ENCODE measurements at regions not wholly inside any gene's neighbourhood (a gene's known extent, or its start where the extent isn't known, plus 50 kb on each side); places are given as distances from the start of the nearest gene placed in this dataset.

DNA sequence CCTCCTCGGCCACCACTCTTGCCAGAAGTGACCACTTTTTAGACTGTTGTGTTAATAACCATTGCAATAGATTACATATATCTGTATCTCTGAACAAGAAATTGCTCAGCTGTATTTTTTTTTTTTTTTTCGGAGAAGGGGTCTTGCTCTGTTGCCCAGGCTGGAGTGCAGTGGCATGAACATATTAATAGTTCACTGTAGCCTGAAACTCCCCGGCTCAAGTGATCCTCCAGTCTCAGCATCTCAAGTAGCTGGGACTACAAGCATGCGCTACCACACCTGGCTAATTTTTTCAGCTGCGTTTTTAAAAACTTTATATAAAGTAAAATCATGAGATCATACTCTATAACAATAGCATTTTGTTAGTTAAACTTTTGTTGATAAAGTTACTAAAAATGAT is 609.0 kb downstream of the ZNF385D start:
- DNase-seq (ENCODE audit: low spot score) = no peak

- DNase-seq (ENCODE audit: low spot score) = no peak
Observed at GRCh38 chr3:21140785-21141184, 610.2 kb downstream of the ZNF385D start.

DNA sequence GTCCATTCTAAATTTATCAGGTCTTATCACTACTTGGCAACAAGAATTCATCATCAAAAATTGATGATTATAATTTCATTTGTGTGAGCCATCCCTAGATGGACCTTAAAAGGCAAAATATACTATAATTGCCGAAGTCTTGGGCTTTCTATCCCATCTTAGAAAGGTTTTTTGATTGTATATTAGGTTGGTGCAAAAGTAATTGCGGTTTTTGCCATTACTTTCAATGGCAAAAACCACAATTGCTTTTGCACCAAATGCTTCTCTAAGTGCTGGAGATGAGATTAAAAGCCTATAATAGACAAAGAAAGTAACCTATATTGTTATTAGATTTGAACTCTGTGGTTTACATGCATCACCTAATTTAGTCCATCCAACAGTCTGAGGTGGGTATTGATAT is 612.9 kb downstream of the ZNF385D start:
- DNase-seq (ENCODE audit: low spot score) = no peak

DNA sequence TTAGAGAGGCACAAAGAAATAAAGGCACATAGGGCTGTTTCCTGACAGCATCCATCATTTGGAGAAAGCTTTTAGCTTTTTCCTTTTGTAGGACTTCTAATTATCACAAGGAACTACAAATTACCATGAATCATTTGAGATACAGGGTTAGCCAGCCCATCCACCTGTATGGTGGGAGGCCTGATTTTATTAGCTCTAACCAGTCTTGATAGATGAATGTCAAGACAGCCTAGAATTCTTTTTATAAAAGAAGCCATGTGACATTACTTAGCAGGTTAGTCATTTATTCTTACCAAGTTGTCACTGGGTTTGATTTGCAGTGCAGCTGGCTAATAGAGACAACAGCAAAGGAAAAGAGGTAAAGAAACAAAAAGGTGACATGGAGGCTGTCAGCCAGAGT is 618.1 kb downstream of the ZNF385D start:
- DNase-seq (ENCODE audit: low spot score) = no peak

DNA sequence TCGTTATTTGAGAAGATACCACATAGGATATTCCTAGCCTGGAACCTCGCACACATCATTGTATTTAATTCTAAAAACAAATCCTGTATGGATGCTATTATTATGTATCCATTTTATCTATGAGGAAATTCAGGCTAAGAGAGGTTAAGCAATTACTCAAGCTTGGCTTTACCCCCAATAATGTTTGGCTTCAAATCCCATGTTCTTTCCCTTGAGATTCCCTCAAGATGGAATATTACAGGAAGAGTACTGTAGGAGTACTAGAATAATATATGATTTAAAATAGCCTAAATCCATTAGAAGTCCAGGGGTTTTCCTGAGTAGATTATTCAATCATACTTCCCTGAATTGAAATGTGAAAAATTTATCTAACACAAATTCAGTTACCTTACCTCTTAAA is 630.2 kb downstream of the ZNF385D start:
- DNase-seq (ENCODE audit: low spot score) = no peak

- DNase-seq (ENCODE audit: low spot score) = no peak
Observed at GRCh38 chr3:21117370-21117769, 633.6 kb downstream of the ZNF385D start.

DNA sequence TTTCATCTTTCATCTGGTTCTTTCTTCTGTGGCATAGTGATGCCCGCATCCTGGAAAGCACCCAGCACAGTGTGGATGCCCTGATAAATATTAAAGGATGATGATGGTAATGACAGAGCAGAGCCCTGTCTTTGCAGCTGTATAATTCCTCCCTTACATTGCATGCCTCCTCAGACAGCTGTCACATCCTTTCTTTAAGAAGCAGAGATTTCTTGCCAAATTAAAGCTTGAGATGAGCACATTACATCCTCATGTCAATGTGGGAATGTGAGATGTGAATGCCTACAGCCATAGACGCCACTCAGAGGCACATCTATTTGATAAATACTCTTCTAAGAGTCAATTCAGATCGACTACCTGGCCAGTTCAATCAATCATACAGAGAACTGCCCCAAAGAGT is 642.0 kb downstream of the ZNF385D start:
- no peak for DNase-seq (ENCODE audit: low spot score)

DNA sequence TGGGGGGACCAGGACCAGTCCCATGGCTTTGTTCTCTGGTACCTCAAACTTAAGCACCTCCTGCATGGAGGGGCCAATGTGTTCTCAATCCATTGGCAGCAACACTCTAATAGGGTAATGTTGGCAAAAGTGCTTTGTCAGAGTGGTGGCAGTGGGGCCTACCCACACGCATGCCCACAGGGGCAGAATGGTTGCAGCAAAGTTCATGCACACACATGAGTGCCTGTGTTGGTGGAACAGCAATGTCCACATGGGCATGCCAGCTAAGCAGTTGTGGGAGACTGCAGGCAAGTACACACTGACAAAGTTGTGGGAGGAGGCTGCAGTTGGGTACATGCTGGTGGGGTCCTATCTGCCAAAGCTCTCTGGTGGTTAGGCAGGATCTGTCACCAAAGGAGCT is 645.2 kb downstream of the ZNF385D start:
- DNase-seq (ENCODE audit: low spot score) = no peak

GRCh38 chr3:21100656-21101359 is 650.2 kb downstream of the ZNF385D start:
- DNase-seq (ENCODE audit: low spot score) = no peak

DNA sequence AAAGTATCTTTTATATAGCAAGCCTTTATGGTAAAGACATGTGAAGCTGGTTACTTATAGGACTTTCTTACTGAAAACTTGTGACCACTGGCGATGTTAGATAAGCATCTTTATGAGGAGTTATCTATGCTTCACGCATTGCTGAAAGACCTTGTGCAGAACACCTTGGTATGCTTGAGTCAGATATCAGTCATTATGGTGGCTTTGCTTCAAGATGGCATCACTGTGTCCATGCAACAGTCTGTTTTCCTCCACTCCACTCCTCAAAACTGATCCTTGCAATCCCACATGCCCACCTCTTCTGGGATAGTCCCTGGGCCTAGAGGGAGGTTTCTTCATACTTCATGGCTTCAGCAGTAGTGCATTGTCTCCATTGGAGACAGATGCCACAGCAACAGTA is 656.3 kb downstream of the ZNF385D start:
- no peak for DNase-seq (ENCODE audit: low spot score)

- DNase-seq (ENCODE audit: low spot score) = no peak
Observed at GRCh38 chr3:21073561-21073960, 677.4 kb downstream of the ZNF385D start.

DNA sequence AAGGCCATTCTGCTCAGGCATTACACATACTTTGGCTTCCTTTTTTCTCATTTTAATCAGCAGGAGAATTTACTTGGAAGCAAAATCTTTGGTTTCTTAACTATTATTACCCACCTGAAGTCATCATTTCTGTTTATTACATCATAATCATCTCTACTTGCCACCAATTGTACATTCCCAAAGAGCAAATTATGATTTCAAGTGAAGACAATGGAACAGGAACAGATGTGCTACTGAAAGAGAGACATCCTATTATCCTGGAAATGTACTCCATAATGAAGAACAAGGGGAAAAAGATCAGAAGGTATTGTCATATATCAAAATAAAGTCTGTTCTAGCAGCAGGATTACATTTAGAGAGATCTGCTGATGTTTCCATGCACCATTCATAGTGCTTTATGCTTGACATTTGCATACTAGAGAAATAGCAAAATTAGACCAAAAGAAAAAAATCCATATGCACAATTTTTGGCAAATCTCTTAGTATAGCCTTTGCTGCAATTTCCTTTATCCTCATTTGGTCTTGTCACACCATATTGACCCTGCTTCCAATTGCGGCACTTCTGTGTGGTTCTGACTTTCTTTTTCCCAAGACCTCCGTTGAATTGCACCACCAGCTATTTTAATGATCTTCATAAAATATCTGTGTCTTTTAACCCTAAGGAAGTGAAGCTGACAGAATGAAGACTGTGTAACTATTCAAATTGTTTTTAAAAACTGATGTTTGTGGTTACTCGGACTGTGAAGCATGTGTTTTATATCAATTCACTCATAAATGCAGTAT is 683.8 kb downstream of the ZNF385D start:
- no peak for DNase-seq (ENCODE audit: low spot score)

- DNase-seq (ENCODE audit: low spot score) = no peak
Observed at GRCh38 chr3:21062831-21063294, 688.1 kb downstream of the ZNF385D start.

DNA sequence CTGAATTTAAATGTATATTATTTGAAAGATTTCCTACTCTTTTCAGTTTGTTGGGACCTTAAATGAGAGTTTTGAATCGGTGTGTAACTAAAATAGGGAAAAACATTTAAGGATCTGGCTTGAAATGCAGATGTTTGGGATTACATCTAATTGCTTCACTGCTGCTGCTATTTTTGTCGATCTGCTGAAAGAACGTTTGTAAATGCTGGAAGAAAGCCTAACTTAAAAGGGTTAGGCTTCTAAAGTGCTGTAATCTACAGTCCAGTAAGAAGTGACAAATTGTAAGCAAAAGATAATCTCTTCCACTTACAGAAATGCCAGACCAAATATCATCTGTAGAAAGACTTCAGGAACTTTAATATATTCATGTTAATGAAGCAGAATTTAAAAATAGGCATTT is 691.6 kb downstream of the ZNF385D start:
- no peak for DNase-seq (ENCODE audit: low spot score)

DNA sequence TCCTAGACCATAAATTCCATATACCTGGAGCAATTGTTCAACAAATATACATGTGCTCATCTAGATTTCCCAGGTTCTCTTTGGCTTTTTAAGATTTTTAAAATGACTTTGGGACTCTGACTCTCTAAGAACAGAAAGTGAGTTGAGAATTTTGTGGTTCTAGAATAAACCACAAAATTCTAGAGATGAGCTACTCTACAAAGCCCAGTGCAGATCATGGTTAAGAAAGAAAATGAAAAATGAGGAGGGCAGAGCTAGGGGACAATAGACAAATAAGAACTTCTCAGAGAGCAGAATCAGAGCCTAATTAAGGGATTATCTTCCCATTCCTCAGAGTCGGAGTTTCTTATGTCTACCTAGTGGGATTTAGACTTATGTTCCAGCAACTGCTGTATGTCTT is 694.7 kb downstream of the ZNF385D start:
- no peak for DNase-seq (ENCODE audit: low spot score)

DNA sequence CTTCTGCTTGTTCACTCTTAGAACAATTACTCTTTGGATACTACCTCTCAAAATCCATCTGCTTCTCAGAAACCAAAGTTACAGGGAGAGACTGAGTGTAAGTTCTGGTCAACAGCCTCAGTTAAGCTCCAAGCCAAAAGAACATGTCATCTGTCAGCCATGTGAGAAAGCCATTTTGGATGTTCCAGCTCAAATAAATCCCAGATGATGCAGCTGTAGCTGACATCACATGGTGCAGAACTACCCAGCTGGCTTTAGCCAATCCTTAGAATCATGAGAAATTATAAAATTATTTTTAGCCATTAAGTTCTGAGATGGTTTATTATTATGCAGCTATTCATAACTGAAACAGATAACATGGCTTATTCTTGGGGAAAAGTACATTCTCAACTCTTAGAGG is 696.0 kb downstream of the ZNF385D start:
- no peak for DNase-seq (ENCODE audit: low spot score)

- DNase-seq (ENCODE audit: low spot score) = no peak
Observed at GRCh38 chr3:21054064-21054463, 696.9 kb downstream of the ZNF385D start.

DNA sequence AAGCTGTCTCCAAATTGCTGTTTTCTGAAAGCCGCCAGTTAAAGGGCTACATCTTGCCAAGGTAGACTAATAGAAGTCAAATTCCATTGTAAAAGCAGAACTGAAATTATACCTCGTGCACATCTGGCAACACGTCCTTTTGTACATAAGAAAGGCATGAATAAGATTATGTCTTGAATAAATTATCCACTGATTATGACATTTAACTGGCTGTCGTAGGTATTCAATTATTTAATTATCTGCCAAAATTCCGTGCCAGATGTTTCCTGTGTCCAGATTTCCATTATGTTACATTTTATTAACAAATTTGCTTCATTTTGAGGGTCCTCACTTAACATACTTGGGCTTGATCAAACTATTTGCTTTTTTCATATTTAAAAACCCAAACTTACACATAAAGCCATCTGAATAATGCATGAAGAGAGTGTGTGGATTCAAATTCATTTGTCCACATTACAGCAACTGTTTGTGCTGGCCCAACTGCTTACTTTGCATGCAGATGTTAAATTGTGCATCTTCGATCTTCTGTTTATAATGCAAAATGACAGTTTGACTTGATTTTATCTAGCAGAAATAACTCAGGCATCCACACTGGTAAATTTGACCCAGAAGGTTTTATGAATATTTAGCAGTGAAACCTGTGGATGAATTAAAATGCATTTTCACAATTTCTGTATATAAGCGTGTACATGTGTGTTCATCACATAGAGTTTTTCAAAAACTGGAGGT is 701.5 kb downstream of the ZNF385D start:
- DNase-seq (ENCODE audit: low spot score) = peak; percentile 22

DNA sequence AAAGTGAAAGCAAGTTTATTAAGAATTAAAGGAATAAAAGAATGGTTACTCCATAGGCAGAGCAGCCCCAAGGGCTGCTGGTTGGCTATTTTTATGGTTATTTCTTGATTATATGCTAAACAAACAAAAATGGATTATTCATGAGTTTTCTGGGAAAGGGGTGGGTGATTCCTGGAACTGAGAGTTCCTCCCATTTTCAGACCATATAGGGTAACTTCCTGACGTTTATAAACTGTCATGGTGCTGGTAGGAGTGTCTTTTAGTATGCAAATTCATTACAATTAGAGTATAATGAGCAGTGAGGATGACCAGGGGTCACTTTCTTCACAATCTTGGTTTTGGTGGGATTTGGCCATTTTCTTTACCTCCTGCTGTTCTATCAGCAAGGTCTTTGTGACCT is 707.9 kb downstream of the ZNF385D start:
- DNase-seq (ENCODE audit: low spot score) = no peak

DNA sequence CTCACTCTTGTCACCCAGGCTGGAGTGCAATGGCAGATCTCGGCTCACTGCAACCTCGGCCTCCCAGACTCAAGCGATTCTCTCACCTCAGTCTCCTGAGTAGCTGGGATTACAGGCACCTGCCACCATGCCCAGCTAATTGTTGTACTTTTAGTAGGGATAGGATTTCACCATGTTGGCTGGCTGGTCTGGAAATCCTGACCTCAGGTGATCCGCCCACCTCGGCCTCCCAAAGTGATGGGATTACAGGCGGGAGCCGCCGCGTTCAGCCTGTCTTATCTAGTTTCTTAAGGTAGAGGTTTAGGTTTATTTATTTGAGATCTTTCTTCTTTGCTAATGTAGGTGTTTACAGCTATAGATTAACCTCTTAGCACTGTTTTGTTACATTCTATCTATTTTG is 708.8 kb downstream of the ZNF385D start:
- DNase-seq (ENCODE audit: low spot score) = no peak

- DNase-seq (ENCODE audit: low spot score) = no peak
Observed at GRCh38 chr3:21041621-21042020, 709.4 kb downstream of the ZNF385D start.

DNA sequence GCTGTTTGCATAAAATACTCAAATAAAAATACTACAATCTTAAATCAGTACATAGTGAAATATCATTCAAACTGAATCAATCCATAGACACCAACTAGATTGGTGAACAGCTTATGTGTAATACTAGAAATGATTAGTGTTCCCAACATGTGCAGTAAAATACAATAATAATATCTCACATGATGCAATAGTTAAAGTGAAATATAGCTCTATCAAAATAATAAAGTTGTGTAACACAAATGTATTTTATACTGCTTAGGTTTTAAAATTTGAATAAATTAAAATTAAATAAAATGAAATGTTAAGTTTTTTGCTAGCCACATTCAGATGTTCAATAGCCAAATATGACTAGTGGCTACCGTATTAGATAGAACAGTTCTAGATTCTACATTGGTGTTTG is 714.1 kb downstream of the ZNF385D start:
- no peak for DNase-seq (ENCODE audit: low spot score)

GRCh38 chr3:21028412-21028811 is 722.6 kb downstream of the ZNF385D start:
- DNase-seq (ENCODE audit: low spot score) = no peak

Measured in SK-N-DZ (cell line).